ENCODE measurements at regions not wholly inside any gene's neighbourhood (a gene's known extent, or its start where the extent isn't known, plus 50 kb on each side); places are given as distances from the start of the nearest gene placed in this dataset.

DNA sequence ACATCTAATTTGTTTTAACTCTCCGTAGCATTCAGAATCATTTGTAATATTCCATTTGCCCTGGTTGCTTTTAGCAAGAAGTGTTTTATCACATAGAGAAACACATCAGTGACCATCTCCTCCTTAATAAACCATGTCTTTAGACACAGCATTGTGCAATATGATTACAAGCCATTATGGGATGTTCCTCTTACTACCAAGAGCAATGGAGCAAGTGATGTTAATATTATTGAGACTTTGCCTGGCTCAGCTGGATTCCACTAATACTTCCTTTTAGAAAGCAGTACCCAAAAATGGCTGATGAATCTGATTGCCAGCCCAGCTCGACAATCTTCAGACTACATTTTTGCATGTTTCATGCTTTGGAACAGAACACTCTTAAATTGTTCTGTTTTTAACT is 364.2 kb downstream of the OSTF1 start:
- POLR2A ChIA-PET, result no interaction called here
- Histone ChIP-seq H3K9me3 (no peaks in the 10 kb centered on the region), H3K4me1 (no peaks in the 10 kb centered on the region), H3K27ac (no peak overlapping the region), H3K4me2 (no peak overlapping the region), H3K4me3 (no peak overlapping the region)
- CTCF ChIA-PET, result no interaction called here
- 4% methylated on average over 2 of the region's 2 CpGs for WGBS (ENCODE audit: missing lambda C conversion rate)
- DNase-seq (ENCODE audit: low read depth in 1 of 2, low spot score in 1 of 2), result no peak
- ATAC-seq, result no peak
- no peak for TF ChIP-seq TFCP2L1 (CRISPR knock-in tag; IDR thresholded peaks at IDR 0.05)
- TF ChIP-seq, protein P1, sequence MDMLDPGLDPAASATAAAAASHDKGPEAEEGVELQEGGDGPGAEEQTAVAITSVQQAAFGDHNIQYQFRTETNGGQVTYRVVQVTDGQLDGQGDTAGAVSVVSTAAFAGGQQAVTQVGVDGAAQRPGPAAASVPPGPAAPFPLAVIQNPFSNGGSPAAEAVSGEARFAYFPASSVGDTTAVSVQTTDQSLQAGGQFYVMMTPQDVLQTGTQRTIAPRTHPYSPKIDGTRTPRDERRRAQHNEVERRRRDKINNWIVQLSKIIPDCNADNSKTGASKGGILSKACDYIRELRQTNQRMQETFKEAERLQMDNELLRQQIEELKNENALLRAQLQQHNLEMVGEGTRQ (IDR thresholded peaks at IDR 0.05), result no peak
- no peak for TF ChIP-seq HEYL (CRISPR knock-in tag; IDR thresholded peaks at IDR 0.05)
- no peak for TF ChIP-seq JUNB (IDR thresholded peaks at IDR 0.05)
- TF ChIP-seq MAZ (IDR thresholded peaks at IDR 0.05; ENCODE audit: borderline replicate concordance, low read depth, low read length), result no peak
- TF ChIP-seq KDM5A (IDR thresholded peaks at IDR 0.05), result no peak
- TF ChIP-seq RFX5 (IDR thresholded peaks at IDR 0.05), result no peak
- no peak for TF ChIP-seq CEBPB (IDR thresholded peaks at IDR 0.05)
- TF ChIP-seq, protein P2, sequence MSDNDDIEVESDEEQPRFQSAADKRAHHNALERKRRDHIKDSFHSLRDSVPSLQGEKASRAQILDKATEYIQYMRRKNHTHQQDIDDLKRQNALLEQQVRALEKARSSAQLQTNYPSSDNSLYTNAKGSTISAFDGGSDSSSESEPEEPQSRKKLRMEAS (IDR thresholded peaks at IDR 0.05), result no peak
- TF ChIP-seq, protein P3, sequence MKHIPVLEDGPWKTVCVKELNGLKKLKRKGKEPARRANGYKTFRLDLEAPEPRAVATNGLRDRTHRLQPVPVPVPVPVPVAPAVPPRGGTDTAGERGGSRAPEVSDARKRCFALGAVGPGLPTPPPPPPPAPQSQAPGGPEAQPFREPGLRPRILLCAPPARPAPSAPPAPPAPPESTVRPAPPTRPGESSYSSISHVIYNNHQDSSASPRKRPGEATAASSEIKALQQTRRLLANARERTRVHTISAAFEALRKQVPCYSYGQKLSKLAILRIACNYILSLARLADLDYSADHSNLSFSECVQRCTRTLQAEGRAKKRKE (CRISPR knock-in tag; IDR thresholded peaks at IDR 0.05; ENCODE audit: low read depth), result no peak
- TF ChIP-seq ESRRA (IDR thresholded peaks at IDR 0.05; ENCODE audit: borderline replicate concordance, low read length), result no peak
- no peak for TF ChIP-seq MAFK (IDR thresholded peaks at IDR 0.05; ENCODE audit: partially characterized antibody)
- TF ChIP-seq CBX2 (IDR thresholded peaks at IDR 0.05; ENCODE audit: borderline replicate concordance, low read depth), result no peak
- TF ChIP-seq, protein P4, sequence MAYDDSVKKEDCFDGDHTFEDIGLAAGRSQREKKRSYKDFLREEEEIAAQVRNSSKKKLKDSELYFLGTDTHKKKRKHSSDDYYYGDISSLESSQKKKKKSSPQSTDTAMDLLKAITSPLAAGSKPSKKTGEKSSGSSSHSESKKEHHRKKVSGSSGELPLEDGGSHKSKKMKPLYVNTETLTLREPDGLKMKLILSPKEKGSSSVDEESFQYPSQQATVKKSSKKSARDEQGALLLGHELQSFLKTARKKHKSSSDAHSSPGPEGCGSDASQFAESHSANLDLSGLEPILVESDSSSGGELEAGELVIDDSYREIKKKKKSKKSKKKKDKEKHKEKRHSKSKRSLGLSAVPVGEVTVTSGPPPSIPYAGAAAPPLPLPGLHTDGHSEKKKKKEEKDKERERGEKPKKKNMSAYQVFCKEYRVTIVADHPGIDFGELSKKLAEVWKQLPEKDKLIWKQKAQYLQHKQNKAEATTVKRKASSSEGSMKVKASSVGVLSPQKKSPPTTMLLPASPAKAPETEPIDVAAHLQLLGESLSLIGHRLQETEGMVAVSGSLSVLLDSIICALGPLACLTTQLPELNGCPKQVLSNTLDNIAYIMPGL (CRISPR knock-in tag; IDR thresholded peaks at IDR 0.05; ENCODE audit: borderline replicate concordance), result no peak
- TF ChIP-seq SMC3 (IDR thresholded peaks at IDR 0.05), result no peak
- no peak for TF ChIP-seq CHD2 (IDR thresholded peaks at IDR 0.05; ENCODE audit: low read length, partially characterized antibody)
- no peak for FAIRE-seq

DNA sequence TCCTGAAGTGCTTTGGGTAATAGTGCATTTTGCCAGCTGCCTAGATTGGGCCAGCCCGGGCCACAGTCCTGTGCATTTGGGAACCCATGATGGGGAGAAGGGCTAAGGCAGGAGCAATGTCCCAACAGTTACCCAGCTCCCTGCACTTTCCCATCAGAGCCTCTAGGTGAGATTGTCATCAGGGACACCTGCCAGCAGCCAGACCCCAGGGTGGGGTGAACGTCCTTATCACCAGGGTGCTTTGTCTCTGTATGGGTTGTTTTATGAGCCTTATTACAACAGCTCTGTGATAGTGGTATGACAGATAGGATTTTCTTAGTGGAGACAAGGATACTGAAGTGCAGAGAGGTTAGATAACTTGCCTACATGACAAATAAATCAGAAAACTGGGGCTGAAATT is 365.7 kb downstream of the OSTF1 start:
- ChIA-PET CTCF (interaction anchor here (0.5 kb wide), 1 partner anchor 127 kb away, joined by 3 read pairs; no protein-coding TSS in a partner anchor), POLR2A (no interaction called here)
- no peak overlapping the region for H3K27ac ChIP-seq
- no peak for FAIRE-seq
- no peak for ATAC-seq
- no peak for DNase-seq (ENCODE audit: low read depth in 1 of 2, low spot score in 1 of 2)
- H3K4me1 ChIP-seq, result no peaks in the 10 kb centered on the region
- 0% methylated on average over 2 of the region's 2 CpGs for whole genome bisulfite sequencing (ENCODE audit: missing lambda C conversion rate)
- TF ChIP-seq JUN (IDR thresholded peaks at IDR 0.05), result no peak
- TF ChIP-seq, protein P4 (CRISPR knock-in tag; IDR thresholded peaks at IDR 0.05; ENCODE audit: borderline replicate concordance), result no peak
- no peak for TF ChIP-seq EHMT2 (IDR thresholded peaks at IDR 0.05; ENCODE audit: low read depth)
- TF ChIP-seq KDM5A (IDR thresholded peaks at IDR 0.05), result no peak
- TF ChIP-seq, protein P2 (IDR thresholded peaks at IDR 0.05), result no peak
- no peak for TF ChIP-seq MAZ (IDR thresholded peaks at IDR 0.05; ENCODE audit: borderline replicate concordance, low read depth, low read length)
- TF ChIP-seq EP300 (IDR thresholded peaks at IDR 0.05), result no peak
- no peak for TF ChIP-seq POLR2AphosphoS2 (conservative IDR thresholded peaks at IDR 0.05; ENCODE audit: low read length)
- TF ChIP-seq CBX8 (IDR thresholded peaks at IDR 0.05), result no peak
- TF ChIP-seq RCOR1 (IDR thresholded peaks at IDR 0.05; ENCODE audit: low read depth, low read length), result no peak
- TF ChIP-seq NPAS2 (CRISPR knock-in tag; IDR thresholded peaks at IDR 0.05; ENCODE audit: borderline replicate concordance), result no peak
- no peak for TF ChIP-seq ZNF302 (CRISPR knock-in tag; IDR thresholded peaks at IDR 0.05)
- TF ChIP-seq, protein P5, sequence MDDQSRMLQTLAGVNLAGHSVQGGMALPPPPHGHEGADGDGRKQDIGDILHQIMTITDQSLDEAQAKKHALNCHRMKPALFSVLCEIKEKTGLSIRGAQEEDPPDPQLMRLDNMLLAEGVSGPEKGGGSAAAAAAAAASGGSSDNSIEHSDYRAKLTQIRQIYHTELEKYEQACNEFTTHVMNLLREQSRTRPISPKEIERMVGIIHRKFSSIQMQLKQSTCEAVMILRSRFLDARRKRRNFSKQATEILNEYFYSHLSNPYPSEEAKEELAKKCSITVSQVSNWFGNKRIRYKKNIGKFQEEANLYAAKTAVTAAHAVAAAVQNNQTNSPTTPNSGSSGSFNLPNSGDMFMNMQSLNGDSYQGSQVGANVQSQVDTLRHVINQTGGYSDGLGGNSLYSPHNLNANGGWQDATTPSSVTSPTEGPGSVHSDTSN (IDR thresholded peaks at IDR 0.05), result no peak
- no peak for TF ChIP-seq ESRRA (IDR thresholded peaks at IDR 0.05; ENCODE audit: borderline replicate concordance, low read length)
- H3K9me3 ChIP-seq, result no peaks in the 10 kb centered on the region
- H3K4me3 ChIP-seq, result no peak overlapping the region
- no peak overlapping the region for H3K4me2 ChIP-seq
